Kidney tubule cell (primary cell): ENCODE measurements at regions not wholly inside any gene's neighbourhood (a gene's known extent, or its start where the extent isn't known, plus 50 kb on each side); places are given as distances from the start of the nearest gene placed in this dataset.

Experiments
- DNase-seq: peaks from one replicate; pipeline ENCODE4 v3.0.0-alpha.2; 2018; ENCODE audit warnings: low spot score

DNA sequence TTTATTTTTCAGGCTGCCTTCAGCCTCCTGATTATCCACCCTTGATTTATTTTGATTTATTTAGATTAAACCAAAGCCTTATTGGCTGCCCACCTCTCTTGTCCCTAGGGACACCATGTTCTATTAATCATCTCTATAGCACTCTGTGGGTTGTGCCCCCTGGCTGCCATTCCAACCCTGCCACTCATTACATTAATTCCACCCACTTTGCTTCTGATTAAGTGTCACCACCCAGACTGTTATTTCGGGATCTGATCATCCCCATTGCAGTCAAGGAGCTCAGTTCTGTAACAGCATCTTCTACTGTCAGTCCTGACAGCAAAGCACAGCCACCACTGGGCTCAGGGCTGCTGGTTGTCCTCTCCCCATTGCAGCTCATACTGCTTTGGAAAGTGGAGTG, 175.1 kb upstream of the DDX18 start:
- no peak for DNase-seq

DNA sequence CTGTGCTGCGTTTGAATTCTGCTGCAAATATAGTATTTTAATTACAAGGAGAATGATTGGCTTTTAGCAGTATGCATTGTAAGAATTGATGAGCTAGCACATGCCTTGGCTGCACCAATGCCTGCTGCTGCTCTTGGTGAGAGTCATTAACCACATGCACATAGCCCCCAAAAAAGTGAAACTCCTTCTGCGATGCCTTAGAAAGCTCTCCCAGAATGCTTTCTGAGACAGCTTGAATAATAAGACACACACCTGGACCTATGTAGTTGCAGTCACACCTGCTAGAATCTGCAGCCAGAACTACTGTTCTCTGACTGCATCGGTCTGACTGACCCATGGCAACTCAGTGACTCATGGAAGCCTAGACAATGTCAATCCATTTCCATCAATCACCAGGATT, 170.1 kb upstream of the DDX18 start:
- DNase-seq: no peak

DNA sequence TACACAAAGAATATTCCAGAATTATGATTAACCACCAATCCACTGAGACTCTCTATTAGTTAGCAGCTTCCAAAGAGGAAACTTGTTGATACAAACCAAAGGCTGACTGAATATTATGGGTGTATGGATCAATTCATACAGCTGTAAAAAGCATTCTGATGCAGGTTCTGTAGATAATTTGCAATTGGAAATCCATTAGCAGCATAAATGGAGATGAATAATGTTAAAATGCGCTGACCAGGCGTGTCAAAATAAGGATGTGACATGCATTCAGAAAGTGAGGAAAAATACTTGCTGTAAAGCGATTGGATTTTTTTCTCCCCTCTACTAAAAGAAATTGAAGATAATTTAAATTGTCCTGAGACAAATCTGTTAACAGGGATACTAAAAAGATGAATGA, 169.0 kb upstream of the DDX18 start:
- no peak for DNase-seq

DNA sequence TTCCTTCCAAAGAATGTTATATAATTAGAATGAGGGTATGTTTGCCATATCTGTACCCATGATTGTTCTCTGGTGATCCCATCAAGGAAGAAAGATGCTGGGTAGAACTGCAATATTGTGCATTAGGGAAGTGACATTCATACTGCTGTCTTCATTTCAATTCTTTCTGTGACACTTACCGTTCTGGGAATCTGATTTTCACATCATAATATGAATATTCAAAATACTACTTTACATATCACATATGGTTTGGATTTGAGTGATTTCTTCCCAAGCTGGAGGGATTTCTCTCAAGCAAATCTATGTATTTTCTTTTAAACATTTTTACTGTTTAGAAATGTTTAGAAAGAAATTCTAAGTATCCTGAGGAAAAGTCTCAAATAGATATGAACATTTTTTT, 168.4 kb upstream of the DDX18 start:
- no peak for DNase-seq

DNA sequence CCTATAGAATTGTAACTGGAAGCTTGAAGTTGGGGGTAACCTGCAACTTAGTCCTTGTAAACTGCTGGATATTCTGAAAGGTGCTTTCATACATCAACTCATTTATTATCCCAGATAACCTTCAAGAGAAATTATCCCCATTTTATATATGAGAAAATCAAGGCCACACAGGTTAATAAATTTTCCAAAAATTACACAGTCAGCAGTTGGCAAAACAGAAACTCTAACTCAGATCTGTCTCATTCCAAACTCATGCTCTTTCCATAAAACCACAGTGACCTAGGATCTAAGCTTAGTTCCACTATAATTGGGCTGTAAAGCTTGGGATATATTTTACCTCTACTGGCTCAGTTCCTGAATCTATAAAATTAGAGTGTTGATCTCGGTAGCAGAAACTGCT, 167.6 kb upstream of the DDX18 start:
- no peak for DNase-seq

DNA sequence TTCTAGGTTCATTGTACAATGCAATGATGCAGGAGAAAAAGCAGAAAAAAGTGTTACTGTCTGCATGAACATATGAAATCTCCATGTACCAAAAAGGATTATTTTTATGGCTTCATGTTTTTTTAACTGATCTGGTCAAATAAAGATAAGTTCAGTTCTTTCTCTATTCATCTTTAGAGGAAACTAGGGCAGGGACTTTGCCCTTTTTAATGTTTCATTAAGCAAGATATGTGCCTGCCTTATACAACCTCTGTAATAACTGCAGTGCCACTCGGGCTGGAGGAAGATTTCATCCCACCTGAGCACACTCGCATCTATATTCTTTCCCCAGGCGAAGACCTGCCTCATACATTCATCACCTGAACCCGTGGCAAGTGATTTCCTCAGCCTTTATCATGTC, 157.9 kb upstream of the DDX18 start:
- no peak for DNase-seq

DNA sequence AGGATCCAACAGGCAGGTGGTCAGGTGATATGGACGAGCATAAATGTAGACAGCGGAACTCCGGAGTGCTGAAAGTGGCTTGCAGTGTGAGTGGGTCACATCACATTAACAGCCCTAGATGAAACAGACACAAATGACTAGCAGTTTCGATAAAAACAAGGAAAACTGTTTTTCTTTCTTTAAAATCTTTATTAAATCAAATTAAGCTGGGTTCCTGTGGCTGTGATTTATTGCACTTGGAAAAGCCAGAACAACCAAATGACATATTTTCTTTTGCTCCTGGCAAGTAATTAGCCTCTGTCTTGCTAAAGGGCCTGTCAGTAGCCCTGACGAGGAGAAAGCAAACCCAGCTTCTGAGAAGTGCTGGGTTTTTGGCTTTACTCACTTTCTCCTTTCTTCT, 152.9 kb upstream of the DDX18 start:
- no peak for DNase-seq

DNA sequence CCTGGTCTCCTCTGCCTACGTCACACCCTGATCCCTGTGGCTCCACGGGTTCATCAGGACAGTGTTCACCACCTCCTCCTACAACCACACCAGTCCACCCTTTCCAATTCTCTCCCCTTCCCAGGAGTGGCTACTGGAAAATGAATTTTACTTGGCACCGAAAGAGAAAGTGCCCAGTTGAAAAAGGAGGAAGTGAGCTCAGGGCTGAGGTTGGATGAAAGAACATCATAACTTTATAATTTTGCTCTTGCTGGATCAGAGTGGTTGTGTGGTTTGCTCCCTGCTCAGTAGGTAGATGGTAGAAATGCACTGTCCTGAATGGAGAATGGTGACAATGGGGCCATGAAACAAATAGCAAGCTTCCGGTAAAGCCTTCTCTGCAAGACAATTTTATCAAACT, 140.3 kb upstream of the DDX18 start:
- DNase-seq: no peak

DNA sequence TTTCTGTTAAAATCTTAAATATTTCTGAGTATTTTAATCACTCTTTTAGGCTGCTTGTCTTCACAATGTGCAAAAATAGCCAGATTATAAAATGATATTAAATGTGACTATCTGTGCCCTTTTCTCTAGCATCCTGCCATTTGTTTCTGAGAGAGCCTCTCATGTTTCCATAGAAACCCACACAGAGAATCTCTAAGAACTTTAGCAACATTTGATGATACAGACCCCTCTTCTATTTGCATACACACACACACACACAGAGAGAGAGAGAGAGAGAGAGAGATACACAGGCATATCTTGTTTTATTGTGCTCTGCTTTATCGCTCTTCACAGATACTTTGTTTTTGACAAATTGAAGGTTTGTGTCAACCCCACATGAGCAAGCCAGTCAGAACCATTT, 134.5 kb upstream of the DDX18 start:
- no peak for DNase-seq

DNA sequence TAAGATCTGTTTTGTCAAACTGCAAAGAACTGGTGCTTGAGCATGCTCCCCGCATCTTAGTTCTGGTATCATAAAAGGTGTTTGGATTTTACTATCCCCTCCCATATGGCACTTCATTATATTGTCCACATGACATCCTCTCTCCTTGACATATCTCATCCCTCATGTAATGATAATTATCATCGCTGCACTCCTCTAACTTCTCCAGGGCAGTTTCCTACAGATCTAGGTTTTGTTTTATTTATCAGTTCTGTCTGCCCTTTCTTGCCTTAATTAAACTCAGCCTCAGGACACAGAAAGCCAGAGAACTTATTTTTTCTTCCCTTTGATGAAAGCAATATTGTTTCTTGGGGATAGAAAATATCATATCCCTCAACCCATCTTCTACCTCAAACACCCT, 129.6 kb upstream of the DDX18 start:
- no peak for DNase-seq

DNA sequence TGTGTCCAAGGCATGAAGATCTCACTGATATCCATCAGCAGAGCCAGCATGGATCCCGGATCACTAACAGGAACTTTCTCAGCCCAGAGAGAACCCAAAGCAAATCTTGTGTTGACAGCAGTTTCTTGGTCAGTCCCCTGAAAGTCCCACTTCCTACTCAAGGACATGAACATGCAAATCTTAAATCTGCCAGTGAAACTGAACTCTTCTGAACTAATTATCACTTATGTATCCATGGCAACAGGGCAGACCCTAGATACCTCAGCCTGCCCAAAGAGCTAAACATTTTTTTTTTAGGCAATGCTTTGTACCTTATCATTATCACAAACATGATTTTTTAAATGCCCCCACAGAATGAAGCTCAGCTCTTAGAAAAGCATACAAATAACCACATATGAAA, 127.8 kb upstream of the DDX18 start:
- DNase-seq: no peak

DNA sequence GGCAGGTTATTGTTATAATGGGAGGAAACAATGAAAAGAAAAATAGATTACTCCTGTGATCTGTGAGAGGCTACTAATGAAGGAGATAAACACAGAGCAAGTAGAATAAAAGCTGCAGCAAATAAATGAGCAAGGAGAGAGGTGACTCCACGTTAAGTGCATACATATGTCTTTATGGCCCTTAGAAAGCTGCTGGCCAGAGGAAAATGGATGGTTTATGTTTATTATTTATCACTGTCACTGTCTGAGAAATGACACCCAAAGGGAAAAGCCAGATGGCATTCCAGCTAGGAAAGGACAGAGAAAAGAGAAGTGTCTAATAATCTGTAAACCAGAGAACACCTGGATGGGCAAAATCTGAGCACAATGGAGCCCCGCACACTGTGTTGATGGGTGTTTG, 122.9 kb upstream of the DDX18 start:
- no peak for DNase-seq

DNA sequence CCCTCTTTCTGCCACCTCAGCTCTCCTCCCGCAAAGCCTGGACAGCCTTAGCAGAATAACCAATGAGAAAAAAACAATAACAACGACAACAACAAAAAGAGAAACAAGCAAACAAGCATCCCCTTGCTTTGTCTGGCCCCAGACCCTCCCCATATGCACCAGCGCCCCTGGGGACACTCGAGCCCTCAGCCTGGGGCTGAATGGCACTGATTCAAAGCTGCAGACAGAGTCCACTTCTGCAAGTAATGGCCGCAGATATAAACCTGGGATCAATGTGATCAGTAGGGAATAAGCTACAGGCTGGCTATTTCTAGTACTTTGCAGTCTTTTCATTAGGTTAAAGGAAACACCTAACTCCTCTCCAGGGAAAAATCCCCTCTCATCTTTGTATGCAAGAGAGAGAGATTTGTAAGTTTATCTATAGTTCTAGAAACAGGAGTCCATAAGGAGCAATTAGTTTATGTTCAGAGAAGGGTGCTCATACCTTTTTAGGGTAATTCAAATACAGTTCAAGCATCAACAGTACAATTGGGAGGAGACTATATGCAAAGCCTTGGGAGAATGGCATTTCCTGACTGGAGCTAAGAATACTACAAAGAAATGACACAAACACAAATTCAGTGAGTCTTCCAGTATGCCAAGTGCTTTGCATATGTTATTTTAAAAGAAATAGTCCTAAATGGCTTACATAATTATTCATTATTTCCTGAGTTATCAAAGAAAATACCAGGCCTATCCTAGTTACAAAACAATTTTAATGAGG, 122.3 kb upstream of the DDX18 start:
- DNase-seq: no peak

DNA sequence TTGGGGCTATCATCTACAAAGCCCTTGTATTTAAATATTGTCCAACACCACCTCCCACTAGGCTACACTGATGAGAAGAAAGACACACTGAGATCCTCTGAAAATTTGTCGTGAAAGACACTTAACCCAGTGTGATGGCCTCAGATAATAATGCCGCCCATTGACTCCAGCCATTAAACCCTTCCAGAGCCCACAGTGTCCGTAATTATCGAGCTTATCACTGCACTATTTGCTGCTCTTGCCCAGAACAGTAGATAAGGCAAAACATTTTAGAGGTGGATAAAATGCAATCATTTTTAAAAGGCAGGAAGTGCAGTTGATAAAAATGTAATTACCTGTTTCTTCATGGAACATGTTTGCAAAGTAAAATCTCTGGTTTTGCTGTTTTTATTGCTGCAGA, 121.3 kb upstream of the DDX18 start:
- DNase-seq: no peak

DNA sequence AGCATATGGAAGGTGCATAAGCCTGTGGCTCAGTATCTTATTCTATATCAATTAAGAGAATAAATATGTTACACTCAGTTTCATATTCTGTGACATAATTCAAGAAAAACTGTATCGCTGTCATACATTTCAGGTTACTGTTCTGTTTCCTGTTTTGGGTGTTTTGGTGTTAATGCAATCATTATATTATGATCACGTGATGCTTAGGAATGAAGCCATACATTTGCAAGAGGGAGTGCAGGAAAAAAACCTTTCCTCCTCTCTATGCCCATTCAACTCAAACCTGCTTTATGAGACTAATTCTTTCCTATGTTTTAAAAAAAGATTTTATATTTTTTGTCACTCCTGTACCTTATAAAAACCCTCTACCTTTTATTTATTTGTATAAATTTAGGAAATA, 120.8 kb upstream of the DDX18 start:
- no peak for DNase-seq

DNA sequence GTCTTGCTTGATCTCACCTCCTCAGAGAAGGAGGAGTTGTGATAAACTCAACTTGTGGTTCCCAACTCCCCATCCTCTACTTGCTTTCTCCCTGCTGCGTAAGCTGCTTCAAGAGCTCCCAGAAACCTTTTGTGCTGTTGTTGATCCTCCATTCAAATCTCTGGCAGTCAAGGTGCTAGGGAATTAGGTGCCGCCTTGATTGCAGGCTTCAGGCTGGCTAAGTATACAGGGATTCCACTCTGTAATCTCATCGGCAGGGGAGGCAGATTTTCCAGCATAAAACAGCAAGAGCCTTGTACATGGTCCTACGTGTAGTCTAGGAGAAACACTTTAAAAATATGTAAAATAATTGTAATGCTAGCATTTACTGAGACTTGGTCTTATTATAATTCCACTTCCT, 116.2 kb upstream of the DDX18 start:
- DNase-seq: no peak

DNA sequence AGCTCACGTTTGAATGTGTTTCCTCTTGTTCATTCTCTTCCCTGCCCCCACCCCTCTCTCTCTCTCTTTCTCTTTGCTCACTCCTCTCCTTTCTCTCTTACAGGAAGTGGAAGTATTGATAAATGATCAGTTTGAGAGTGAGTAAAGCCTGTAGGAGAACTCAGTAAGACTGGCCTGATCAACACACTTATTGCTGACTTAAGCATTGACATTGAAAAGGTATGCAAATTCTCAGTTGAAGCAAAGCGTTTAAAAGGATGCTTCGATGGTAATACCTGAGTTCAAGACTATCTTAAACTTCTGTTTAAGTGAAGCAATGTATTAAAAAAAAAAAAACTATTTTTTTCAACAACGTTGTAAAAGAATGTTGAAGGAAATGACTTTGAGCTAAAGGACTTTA, 115.7 kb upstream of the DDX18 start:
- no peak for DNase-seq

DNA sequence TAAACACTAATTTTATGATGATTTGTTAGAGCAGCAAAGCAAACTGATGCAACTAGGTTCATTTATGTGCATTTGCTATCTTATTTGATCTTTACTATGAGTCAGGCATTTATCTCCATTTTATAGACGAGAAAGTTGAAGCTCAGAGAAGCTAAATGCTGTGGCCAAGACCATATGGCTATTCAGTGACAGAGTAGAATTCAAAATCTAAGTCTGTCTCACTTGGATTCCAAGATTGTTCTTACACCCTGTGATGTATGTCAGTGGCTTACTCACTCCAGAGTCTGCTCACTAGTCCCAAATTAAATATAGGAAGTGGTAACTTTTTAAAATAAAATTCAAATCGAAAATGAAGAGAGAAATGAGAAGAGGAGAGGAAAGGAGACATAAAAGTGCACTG, 114.0 kb upstream of the DDX18 start:
- DNase-seq: no peak

DNA sequence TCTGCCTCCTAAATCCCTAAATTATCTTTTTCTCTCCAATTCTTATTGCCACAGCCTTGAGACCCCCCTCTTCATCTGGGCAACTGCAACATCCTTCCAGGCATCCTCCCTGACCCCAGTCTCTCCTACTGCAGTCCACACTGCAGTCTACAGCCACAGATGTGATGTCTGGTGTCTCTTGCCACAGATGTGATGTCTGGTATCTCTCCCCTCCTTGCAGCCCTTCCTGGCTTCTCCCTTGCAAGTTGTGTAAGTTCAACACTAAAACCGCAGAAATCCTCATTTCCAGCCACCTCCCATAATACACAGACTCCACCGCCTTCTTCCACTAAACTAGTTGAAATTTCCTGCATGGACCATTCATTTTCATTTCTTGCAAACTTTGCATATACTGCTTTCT, 113.1 kb upstream of the DDX18 start:
- DNase-seq: no peak

DNA sequence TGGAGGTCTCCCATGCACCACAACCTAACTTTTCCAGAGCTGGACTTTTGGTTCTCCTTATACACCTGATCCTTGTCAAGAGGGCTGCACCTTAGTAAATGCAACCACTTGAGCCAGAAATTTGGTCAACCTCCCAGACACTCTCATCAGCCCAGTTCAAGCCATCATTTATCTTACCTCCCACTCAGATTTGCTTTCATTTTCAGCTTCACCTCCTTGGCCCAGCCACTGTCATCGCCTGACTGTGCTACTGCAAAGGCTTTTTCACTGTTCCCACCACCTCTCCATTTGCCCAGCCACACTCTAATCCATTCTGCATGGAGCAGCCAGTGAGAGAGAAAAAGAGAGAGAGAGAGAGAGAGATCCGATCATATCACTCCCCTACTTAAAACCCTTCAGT, 112.4 kb upstream of the DDX18 start:
- DNase-seq: no peak

DNA sequence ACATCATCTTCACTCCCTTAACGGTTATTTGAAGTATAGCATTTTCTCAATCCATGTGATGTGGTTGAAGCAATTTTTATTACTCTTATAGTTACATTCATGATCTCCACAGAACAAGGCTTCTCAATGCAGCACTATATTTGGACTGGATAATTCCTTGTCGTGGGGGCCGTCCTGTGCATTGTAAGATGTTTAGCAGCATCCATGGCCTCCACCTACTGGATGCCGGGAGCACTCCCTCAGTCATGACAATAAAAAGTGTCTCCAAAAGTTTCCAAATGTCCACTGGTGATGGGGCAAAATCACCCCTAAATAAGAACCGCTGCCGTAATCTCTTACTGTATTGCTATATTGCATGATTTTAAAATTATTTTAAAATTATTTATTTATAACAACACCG, 110.6 kb upstream of the DDX18 start:
- no peak for DNase-seq

DNA sequence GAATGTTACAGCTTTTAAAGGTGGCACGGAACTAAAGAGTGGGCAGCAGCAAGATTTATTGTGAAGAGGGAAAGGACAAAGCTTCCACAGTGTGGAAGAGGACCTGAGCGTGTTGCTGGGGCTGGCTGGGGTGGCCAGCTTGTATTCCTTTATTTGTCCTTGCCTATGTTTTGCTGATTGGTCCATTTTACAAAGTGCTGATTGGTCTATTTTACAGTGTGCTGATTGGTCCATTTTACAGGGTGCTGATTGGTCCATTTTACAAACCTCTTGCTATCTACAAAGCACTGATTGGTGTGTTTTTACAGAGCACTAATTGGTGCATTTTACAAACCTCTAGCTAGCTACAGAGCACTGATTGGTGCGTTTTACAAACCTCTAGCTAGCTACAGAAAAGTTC, 109.7 kb upstream of the DDX18 start:
- no peak for DNase-seq

DNA sequence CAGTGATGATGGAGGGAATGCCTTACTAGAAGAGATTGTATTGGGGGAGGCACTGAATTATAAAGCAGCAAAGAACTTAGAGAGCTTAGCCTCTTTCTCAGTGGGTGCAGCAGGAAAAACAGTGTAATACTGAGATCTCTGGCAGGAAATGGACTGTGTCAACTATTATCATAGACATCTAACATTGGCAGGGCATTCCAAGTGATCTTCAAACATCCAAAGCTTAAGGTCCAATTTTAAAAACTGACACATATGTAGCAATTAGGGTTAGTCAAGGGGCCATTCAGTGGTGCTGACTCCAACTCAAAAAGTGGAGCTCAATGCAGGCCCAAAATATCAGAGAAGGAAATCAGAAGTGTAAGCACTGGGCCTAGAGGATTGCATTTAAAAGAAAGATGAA, 106.6 kb upstream of the DDX18 start:
- DNase-seq: no peak

DNA sequence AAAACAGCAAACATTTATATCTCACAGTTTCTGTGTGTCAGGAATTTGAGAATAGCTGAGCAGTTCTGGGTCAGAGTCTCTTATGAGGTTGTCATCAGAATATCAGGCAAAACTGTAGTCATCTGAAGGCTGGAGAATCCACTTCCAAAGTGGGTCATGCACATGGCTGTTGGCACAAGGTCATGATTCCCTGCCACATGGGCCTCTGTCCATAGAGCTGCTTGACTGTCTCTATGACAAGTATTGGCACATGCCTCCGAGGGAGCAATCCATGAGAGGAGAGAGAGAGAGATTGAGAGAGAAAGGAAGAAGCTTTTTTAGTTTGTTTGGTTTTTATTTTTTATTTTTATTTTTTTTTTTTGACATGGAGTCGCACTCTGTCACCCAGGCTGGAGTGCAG, 101.8 kb upstream of the DDX18 start:
- DNase-seq: no peak

DNA sequence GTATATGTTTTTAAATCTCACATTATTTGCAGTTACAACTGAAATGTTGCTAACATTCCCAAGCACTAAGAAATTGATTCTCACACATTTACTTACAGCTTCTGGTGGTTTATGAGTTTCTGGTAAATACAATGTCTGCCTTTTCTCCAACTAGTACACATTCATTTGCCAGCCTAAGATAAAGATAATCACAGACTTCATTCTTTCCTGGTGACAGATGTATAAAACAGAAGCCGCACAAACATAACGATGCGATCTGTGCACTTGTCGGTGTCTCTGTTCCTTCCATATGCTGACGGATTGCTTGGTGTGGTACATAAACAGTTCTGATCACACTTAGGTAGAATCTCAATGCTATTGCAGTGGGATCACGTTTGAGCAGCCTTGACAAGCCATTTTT, 100.4 kb upstream of the DDX18 start:
- no peak for DNase-seq
